TTC549 (cell line): ENCODE measurements at regions not wholly inside any gene's neighbourhood (a gene's known extent, or its start where the extent isn't known, plus 50 kb on each side); places are given as distances from the start of the nearest gene placed in this dataset.
"Not testable (repeated sequence)": the region's sequence is repeated elsewhere in the genome, so short reads cannot be mapped to it uniquely, and the experiment has no call there.

Experiments
- FAIRE-seq: peaks from 2 replicates; lab custom pipeline; 2012; peaks lifted over from hg19 to GRCh38; lab: Jason Lieb, UNC

- no peak for FAIRE-seq
Observed at GRCh38 chr2:84288293-84288692, 170.8 kb downstream of the SUCLG1 start.

- FAIRE-seq, result no peak
Observed at GRCh38 chr2:84286878-84287277, 172.2 kb downstream of the SUCLG1 start.

GRCh38 chr2:84285056-84285747 lies 173.9 kb downstream of the SUCLG1 start:
- FAIRE-seq, result no peak

GRCh38 chr2:84283506-84283905 lies 175.6 kb downstream of the SUCLG1 start:
- no peak for FAIRE-seq

GRCh38 chr2:84281510-84281909 lies 177.6 kb downstream of the SUCLG1 start:
- no peak for FAIRE-seq

- no peak for FAIRE-seq
Observed at GRCh38 chr2:84280873-84281272, 178.2 kb downstream of the SUCLG1 start.

GRCh38 chr2:84278386-84278785 lies 180.7 kb downstream of the SUCLG1 start:
- no peak for FAIRE-seq

- no peak for FAIRE-seq
Observed at GRCh38 chr2:84276590-84277255, 182.4 kb downstream of the SUCLG1 start.

- no peak for FAIRE-seq
Observed at GRCh38 chr2:84273406-84273805, 185.7 kb downstream of the SUCLG1 start.

- no peak for FAIRE-seq
Observed at GRCh38 chr2:84271977-84272376, 187.1 kb downstream of the SUCLG1 start.

GRCh38 chr2:84257831-84258230 lies 201.2 kb downstream of the SUCLG1 start:
- FAIRE-seq, result no peak

GRCh38 chr2:84251651-84252302 lies 207.3 kb downstream of the SUCLG1 start:
- FAIRE-seq, result no peak

GRCh38 chr2:84249140-84249539 lies 209.9 kb downstream of the SUCLG1 start:
- FAIRE-seq, result no peak

GRCh38 chr2:84247532-84247931 lies 211.5 kb downstream of the SUCLG1 start:
- FAIRE-seq, result no peak

GRCh38 chr2:84243788-84244733 lies 215.0 kb downstream of the SUCLG1 start:
- no peak for FAIRE-seq

- no peak for FAIRE-seq
Observed at GRCh38 chr2:84238907-84239306, 220.2 kb downstream of the SUCLG1 start.

GRCh38 chr2:84236288-84236687 lies 222.8 kb downstream of the SUCLG1 start:
- FAIRE-seq, result no peak

GRCh38 chr2:84234103-84234502 lies 225.0 kb downstream of the SUCLG1 start:
- no peak for FAIRE-seq

- FAIRE-seq, result no peak
Observed at GRCh38 chr2:84231478-84231877, 227.6 kb downstream of the SUCLG1 start.

GRCh38 chr2:84224121-84224520 lies 235.0 kb downstream of the SUCLG1 start:
- no peak for FAIRE-seq

- no peak for FAIRE-seq
Observed at GRCh38 chr2:84223191-84223590, 235.9 kb downstream of the SUCLG1 start.

GRCh38 chr2:84221102-84221501 lies 238.0 kb downstream of the SUCLG1 start:
- not testable (repeated sequence) for FAIRE-seq
